ENCODE measurements at regions not wholly inside any gene's neighbourhood (a gene's known extent, or its start where the extent isn't known, plus 50 kb on each side); places are given as distances from the start of the nearest gene placed in this dataset.

DNA sequence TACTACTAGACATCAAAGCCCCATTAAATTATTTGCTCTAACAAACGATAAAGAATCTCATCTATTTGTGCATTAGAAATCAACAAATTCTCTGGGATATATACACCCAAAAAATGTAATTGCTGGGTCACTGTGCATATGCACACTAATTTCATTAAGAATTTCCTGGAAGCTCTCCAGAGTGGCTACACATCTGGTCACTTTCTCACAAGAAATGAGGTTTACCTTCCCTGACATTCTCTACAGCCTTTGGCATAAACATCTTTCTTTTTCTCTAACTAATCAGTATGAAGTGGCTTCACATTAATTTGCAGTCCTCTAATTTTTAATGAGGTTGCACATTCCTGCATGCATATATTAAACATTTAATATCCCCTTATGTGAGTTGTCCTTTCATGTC is 150.8 kb upstream of the ANO5 start:
- TF ChIP-seq, protein P1, sequence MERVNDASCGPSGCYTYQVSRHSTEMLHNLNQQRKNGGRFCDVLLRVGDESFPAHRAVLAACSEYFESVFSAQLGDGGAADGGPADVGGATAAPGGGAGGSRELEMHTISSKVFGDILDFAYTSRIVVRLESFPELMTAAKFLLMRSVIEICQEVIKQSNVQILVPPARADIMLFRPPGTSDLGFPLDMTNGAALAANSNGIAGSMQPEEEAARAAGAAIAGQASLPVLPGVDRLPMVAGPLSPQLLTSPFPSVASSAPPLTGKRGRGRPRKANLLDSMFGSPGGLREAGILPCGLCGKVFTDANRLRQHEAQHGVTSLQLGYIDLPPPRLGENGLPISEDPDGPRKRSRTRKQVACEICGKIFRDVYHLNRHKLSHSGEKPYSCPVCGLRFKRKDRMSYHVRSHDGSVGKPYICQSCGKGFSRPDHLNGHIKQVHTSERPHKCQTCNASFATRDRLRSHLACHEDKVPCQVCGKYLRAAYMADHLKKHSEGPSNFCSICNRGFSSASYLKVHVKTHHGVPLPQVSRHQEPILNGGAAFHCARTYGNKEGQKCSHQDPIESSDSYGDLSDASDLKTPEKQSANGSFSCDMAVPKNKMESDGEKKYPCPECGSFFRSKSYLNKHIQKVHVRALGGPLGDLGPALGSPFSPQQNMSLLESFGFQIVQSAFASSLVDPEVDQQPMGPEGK (CRISPR knock-in tag; IDR thresholded peaks at IDR 0.05; ENCODE audit: borderline replicate concordance) = no peak
- TF ChIP-seq PPARA (CRISPR knock-in tag; IDR thresholded peaks at IDR 0.05; ENCODE audit: borderline replicate concordance) = no peak
- TF ChIP-seq ESRRG (CRISPR knock-in tag; IDR thresholded peaks at IDR 0.05) = no peak
- TF ChIP-seq SNAI2 (CRISPR knock-in tag; IDR thresholded peaks at IDR 0.05) = no peak
- TF ChIP-seq GLIS3 (CRISPR knock-in tag; IDR thresholded peaks at IDR 0.05) = no peak
- no peak for TF ChIP-seq CSDC2 (CRISPR knock-in tag; IDR thresholded peaks at IDR 0.05)
- ATAC-seq = no peak

DNA sequence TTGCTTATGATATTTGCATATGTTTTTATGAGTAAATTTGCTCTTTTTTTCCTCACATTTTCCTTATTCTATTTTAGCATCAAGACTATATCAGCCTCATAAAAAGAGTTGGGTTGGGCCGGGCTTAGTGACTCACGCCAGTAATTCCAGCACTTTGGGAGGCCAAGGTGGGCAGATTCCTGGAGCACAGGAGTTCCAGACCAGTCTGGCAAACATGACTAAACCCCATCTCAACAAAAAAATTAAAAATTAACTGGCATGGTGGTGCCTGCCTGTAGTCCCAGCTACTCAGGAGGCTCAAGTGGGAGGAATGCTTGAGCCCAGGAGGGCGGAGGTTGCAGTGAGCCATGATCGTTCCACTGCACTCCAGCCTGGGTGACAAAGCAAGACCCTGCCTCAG is 148.8 kb upstream of the ANO5 start:
- no peak for ATAC-seq

DNA sequence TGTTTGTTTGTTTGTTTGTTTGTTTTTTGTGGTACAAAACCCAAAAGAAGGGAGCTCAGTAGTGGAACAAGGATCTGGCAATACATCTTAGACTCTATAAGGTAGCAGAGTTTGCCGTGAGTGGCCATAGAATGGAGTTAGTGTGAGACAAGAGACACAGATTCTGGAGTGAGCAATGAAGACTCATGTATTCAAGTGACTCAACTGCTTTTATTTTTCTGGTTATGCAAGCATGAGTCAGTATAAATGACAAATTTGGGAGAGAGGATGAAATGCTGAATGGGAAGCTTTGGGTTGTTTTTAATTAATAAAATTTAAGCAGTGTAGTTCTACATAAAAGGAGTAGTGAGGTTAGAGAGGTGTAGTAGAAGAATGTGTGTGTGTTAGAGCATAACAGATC is 143.6 kb upstream of the ANO5 start:
- TF ChIP-seq, protein P2, sequence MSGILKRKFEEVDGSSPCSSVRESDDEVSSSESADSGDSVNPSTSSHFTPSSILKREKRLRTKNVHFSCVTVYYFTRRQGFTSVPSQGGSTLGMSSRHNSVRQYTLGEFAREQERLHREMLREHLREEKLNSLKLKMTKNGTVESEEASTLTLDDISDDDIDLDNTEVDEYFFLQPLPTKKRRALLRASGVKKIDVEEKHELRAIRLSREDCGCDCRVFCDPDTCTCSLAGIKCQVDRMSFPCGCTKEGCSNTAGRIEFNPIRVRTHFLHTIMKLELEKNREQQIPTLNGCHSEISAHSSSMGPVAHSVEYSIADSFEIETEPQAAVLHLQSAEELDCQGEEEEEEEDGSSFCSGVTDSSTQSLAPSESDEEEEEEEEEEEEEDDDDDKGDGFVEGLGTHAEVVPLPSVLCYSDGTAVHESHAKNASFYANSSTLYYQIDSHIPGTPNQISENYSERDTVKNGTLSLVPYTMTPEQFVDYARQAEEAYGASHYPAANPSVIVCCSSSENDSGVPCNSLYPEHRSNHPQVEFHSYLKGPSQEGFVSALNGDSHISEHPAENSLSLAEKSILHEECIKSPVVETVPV (CRISPR knock-in tag; IDR thresholded peaks at IDR 0.05) = no peak
- TF ChIP-seq, protein P3, sequence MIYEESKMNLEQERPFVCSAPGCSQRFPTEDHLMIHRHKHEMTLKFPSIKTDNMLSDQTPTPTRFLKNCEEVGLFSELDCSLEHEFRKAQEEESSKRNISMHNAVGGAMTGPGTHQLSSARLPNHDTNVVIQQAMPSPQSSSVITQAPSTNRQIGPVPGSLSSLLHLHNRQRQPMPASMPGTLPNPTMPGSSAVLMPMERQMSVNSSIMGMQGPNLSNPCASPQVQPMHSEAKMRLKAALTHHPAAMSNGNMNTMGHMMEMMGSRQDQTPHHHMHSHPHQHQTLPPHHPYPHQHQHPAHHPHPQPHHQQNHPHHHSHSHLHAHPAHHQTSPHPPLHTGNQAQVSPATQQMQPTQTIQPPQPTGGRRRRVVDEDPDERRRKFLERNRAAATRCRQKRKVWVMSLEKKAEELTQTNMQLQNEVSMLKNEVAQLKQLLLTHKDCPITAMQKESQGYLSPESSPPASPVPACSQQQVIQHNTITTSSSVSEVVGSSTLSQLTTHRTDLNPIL (CRISPR knock-in tag; IDR thresholded peaks at IDR 0.05; ENCODE audit: low read depth) = no peak
- TF ChIP-seq, protein P1 (CRISPR knock-in tag; IDR thresholded peaks at IDR 0.05; ENCODE audit: borderline replicate concordance) = no peak
- TF ChIP-seq, protein P4, sequence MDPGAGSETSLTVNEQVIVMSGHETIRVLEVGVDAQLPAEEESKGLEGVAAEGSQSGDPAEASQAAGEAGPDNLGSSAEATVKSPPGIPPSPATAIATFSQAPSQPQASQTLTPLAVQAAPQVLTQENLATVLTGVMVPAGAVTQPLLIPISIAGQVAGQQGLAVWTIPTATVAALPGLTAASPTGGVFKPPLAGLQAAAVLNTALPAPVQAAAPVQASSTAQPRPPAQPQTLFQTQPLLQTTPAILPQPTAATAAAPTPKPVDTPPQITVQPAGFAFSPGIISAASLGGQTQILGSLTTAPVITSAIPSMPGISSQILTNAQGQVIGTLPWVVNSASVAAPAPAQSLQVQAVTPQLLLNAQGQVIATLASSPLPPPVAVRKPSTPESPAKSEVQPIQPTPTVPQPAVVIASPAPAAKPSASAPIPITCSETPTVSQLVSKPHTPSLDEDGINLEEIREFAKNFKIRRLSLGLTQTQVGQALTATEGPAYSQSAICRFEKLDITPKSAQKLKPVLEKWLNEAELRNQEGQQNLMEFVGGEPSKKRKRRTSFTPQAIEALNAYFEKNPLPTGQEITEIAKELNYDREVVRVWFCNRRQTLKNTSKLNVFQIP (CRISPR knock-in tag; IDR thresholded peaks at IDR 0.05; ENCODE audit: borderline replicate concordance, low read depth) = no peak
- no peak for TF ChIP-seq RARB (CRISPR knock-in tag; IDR thresholded peaks at IDR 0.05)
- no peak for TF ChIP-seq ISL1 (CRISPR knock-in tag; IDR thresholded peaks at IDR 0.05)
- no peak for TF ChIP-seq TOX (CRISPR knock-in tag; IDR thresholded peaks at IDR 0.05; ENCODE audit: borderline replicate concordance)
- TF ChIP-seq ARNTL (CRISPR knock-in tag; IDR thresholded peaks at IDR 0.05; ENCODE audit: borderline replicate concordance, low read depth) = no peak
- TF ChIP-seq CSDC2 (CRISPR knock-in tag; IDR thresholded peaks at IDR 0.05) = no peak
- TF ChIP-seq ZNF70 (CRISPR knock-in tag; IDR thresholded peaks at IDR 0.05) = no peak
- no peak for TF ChIP-seq OSR1 (CRISPR knock-in tag; IDR thresholded peaks at IDR 0.05)
- ATAC-seq = no peak

More for the DNA sequence above, 148.8 kb upstream of the ANO5 start:
- TF ChIP-seq, protein P3 (CRISPR knock-in tag; IDR thresholded peaks at IDR 0.05; ENCODE audit: low read depth) = no peak
- no peak for TF ChIP-seq OSR1 (CRISPR knock-in tag; IDR thresholded peaks at IDR 0.05)

DNA sequence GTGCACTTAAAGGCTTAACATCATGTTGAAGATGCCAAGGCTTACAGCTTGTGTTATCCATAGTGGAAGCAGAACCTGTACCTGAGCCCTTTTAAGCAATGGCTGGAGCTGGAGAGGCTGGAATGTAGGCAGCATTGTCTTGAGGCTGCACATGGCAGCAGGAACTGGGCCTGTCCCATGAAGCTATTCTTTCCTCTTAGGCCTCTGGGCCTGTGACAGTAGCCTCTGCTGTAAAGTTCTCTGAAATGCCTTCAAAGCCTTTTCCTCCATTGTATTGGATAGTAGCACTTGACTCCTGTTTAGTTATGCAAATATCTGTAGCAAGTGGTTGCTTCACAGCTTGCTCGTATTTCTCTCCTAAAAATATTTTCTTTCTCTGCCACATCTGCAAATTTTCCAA is 127.4 kb upstream of the ANO5 start:
- no peak for ATAC-seq
- TF ChIP-seq GLIS3 (CRISPR knock-in tag; IDR thresholded peaks at IDR 0.05) (no peak), ZNF565 (CRISPR knock-in tag; conservative IDR thresholded peaks at IDR 0.05; ENCODE audit: low read depth) (no peak), PPARA (CRISPR knock-in tag; IDR thresholded peaks at IDR 0.05; ENCODE audit: borderline replicate concordance) (no peak), RARB (CRISPR knock-in tag; IDR thresholded peaks at IDR 0.05) (no peak)
- TF ChIP-seq, protein P2 (CRISPR knock-in tag; IDR thresholded peaks at IDR 0.05) = no peak
